Epithelial cell of esophagus (primary cell): ENCODE measurements at regions not wholly inside any gene's neighbourhood (a gene's known extent, or its start where the extent isn't known, plus 50 kb on each side); places are given as distances from the start of the nearest gene placed in this dataset.

Source experiments
- DNase-seq: peaks from one replicate; pipeline ENCODE4 v3.0.0; 2010; ENCODE audit warnings: low read depth
- H3K4me3 ChIP-seq: 2 replicates; pipeline ENCODE4 v1.5.1; 2011; ENCODE audit warnings: mild to moderate bottlenecking, low read length, control low read depth
- TF ChIP-seq, protein P1 (sequence below): IDR thresholded peaks from 2 replicates; pipeline ENCODE4 v1.5.1; 2011; ENCODE audit warnings: low read depth, mild to moderate bottlenecking, low read length, control low read depth, inconsistent platforms; ENCODE audit not compliant: insufficient read depth; ENCODE audit errors: missing control alignments

- TF ChIP-seq, protein P1, sequence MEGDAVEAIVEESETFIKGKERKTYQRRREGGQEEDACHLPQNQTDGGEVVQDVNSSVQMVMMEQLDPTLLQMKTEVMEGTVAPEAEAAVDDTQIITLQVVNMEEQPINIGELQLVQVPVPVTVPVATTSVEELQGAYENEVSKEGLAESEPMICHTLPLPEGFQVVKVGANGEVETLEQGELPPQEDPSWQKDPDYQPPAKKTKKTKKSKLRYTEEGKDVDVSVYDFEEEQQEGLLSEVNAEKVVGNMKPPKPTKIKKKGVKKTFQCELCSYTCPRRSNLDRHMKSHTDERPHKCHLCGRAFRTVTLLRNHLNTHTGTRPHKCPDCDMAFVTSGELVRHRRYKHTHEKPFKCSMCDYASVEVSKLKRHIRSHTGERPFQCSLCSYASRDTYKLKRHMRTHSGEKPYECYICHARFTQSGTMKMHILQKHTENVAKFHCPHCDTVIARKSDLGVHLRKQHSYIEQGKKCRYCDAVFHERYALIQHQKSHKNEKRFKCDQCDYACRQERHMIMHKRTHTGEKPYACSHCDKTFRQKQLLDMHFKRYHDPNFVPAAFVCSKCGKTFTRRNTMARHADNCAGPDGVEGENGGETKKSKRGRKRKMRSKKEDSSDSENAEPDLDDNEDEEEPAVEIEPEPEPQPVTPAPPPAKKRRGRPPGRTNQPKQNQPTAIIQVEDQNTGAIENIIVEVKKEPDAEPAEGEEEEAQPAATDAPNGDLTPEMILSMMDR: no peak
- DNase-seq: no peak
Measured at GRCh38 chr2:42902939-42903709, 110.7 kb upstream of the HAAO start.

GRCh38 chr2:42901076-42901640 is 108.8 kb upstream of the HAAO start:
- TF ChIP-seq, protein P1: no peak
- no peak overlapping the region for H3K4me3 ChIP-seq
- DNase-seq: peak; percentile 35

More at GRCh38 chr2:42902939-42903709, 110.7 kb upstream of the HAAO start:
- no peak overlapping the region for H3K4me3 ChIP-seq

DNA sequence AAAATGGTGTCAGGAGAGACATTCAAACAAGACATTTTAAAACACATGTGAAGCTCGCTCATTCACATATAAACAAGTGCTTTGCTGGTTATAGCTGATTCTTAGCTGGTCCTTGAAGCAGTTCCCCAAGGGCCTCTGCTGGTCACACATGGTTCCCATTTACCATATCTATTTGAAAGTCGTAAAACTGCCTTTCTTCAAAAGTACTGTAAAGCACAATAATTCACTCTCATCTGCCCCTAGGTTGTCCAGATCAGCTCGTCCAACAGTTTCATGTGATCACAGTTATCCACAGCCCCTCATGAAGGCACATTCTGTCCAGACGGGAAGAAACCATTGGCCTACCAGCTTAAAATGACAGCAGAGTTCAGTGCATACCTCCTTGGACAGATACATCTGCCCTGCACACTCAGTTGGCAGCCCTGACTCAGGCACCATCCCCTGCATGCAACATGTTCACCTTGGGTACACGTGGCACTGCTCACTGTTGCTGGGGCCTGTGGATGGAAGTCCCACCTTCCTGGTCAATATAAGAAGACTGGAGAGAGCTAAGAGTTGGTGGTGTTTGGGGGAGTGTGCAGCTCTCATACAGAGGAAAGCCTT is 108.0 kb upstream of the HAAO start:
- TF ChIP-seq, protein P1: no peak
- H3K4me3 ChIP-seq: no peak overlapping the region
- DNase-seq: no peak

DNA sequence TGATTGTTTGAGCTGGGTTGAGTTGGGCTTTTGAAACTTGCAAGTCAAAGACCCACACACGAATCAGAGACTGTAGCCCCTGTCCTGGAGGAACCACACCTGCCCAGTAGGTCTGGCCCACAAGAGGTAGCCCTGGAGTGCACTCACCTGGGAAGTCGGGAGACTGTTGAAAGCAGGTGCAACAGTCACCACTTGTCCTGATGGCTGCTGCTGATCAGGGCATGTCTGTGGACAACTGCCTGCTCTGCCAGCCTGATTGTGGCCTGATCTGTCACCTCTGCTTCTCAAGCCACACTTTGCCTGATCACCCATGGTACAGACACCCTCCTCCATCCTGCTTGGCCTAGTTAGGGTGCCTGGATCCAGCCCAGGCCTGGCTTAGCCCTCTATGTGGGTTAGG is 105.0 kb upstream of the HAAO start:
- TF ChIP-seq, protein P1: no peak
- DNase-seq: no peak
- H3K4me3 ChIP-seq: no peak overlapping the region

- TF ChIP-seq, protein P1: no peak
- DNase-seq: no peak
- H3K4me3 ChIP-seq: no peak overlapping the region
Measured at GRCh38 chr2:42895791-42896135, 103.4 kb upstream of the HAAO start.

GRCh38 chr2:42895134-42895790 is 102.9 kb upstream of the HAAO start:
- no peak overlapping the region for H3K4me3 ChIP-seq
- no peak for DNase-seq
- TF ChIP-seq, protein P1: no peak
